Glomerular endothelial cell (primary cell): ENCODE measurements at regions not wholly inside any gene's neighbourhood (a gene's known extent, or its start where the extent isn't known, plus 50 kb on each side); places are given as distances from the start of the nearest gene placed in this dataset.
"Not testable (repeated sequence)": the region's sequence is repeated elsewhere in the genome, so short reads cannot be mapped to it uniquely, and the experiment has no call there.

Experiments
- DNase-seq: peaks from one replicate; pipeline ENCODE4 v3.0.0-alpha.2; 2011; ENCODE audit warnings: low read depth, low spot score; ENCODE audit errors: extremely low read depth

DNA sequence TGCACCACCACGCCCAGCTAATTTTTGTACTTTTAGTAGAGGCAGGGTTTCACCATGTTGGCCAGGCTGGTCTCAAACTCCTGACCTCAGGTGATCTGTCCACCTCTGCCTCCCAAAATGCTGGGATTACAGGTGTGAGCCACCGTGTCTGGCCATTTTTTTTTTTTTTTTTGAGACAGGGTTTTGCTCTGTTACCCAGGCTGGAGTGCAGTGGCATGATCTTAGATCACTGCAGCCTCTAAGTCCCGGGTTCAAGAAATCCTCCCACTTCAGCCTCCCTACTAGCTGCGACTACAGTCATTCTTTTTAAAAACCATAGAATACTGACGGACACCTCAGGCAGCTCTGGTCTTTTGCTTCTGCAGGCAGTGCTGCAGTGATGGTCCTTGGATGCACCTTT is 54.9 kb upstream of the PTPN1 start:
- DNase-seq: not testable (repeated sequence)

DNA sequence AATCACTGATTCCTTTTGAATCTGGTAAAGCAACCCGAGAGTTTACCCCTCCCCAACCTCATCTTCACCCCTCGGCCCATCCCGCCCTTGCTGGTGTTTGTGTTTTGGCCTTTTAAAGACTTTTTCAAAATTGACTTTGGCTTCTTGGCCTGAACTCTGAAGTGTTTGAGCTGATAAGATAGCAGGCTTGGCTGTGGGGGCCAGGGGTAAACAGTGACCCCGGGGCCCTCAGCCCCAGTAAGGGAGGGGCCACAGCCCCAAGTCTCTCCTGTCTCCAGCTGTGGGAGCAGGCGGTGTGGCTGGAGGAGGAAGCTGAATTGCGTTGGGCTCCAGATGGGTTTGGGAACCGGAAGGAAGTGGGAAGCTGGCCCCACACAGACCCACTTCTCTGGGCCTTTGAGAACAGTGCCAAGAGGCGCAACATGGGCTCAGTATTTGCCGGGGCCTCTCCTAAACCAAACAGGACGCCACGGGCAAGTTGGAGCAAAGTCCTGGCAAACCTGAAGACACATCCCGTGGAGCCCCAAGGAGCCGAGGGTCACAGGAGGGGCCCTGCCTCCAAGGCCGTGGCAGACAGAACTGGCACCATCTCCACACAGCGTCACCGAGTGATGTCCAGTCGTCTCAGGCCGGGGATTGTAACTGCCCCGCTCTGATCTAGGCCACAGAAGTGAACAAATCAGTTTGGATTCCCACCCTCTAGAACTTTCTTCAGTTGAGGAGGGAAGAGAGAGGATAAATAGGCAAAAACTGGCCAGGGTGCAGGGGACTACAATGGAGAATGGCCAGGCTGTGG is 54.3 kb upstream of the PTPN1 start:
- no peak for DNase-seq

DNA sequence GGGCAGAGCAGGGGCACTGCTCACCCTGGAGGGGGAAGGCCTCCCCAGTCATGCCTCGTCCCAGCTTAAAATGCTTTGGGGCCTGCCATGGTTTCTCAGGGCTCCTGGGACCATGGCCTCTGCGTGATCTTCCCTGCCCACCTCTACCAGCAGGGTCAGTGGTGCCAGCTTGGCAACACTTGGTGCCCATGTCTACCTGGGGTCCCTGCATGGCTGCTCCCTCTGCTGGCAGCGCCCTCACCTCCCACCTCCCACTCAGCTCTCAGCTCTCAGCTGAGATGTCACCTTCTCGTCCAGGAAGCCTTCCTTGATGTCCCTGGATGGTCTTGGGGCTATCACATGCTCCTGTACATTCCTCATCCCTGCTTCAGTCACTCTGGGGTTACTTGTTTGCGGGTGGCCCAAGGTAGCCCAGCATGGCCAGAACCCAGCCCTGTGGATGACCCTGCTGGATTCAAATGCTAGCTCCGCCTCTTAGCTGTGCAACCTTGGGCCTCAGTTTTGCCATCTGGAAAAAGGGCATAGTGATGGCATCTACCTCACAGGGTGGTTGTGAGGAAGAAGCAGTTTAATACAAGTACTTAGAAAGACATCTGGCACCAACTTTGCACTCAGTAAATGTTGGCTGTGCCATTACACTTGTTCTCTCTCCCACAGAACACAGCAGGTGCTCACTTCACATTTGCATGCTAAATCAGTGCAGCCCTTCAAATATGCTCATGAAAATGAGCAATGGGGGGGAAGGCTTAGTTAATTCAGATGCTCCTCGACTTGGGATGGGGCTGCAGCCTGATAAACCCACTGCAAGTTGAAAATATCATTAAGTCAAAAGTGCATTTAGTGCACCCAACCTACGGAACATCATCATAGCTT is 53.5 kb upstream of the PTPN1 start:
- no peak for DNase-seq

DNA sequence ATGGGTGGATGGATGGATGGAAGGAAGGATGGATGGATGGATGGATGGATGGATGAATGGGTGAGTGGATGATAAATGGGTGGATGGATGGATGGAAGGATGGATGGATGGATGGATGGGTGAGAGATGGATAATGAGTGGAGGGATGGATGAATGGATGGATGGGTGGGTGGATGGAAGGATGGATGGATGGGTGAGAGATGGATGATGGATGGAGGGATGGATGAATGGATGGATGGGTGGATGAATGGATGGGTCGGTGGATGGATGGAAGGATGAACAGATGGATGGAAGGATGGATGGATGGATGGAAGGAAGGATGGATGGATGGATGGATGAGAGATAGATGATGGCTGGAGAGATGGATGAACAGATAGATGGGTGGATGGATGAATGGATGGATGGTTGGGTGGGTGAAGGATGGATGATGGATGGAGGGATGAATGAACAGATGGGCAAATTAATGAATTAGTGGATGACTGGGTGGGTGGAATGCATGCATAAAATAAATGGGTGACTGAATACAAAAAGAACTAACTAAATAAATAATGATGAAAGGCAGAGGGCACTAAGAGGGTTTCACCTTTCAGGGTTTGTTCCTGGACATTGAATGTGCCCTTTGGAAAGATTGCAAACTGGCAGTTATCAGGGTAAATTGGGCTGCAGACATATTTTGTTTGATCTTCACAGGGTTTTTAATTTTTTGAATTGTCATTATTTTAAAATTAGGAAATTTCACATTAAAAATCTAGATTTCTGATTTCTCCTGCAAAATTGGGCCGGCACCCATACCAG is 50.9 kb upstream of the PTPN1 start:
- no peak for DNase-seq

DNA sequence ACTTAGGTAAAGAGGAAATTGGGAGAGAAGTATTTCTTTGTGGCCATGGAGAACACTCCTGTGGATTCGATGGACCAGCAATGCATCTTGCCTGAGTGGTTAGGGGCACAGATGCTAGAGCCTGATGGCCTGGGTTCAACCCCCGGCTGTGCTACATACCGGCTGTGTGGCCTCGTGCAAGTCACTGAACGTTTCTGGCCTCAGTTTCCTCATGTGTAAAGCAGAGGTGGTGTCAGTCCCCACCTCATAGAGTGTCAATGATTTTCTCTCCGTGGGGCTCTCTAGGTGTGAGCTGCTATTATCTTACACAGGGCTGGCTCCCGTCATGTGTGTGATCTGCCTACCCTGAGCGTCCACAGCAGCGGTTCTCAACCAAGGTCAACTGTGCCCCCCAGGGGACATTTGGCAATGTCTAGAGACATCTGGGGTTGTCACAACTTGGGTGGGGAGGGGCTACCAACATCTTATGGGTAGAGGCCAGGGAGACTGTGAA is 50.0 kb upstream of the PTPN1 start:
- DNase-seq: no peak
